GM12878 (cell line): ENCODE measurements at regions not wholly inside any gene's neighbourhood (a gene's known extent, or its start where the extent isn't known, plus 50 kb on each side); places are given as distances from the start of the nearest gene placed in this dataset.

Experiments used
- CREB1 ChIP-seq: IDR thresholded peaks from 2 replicates; pipeline ENCODE4 v1.6.1; 2012; ENCODE audit warnings: low read depth, mild to moderate bottlenecking, inconsistent platforms
- HDAC6 ChIP-seq: fragments of 200-600 bp; sonication (generic); IDR thresholded peaks from one replicate; pipeline ENCODE4 v1.8.0; 2017; ENCODE audit warnings: antibody characterized with exemption; ENCODE audit not compliant: unreplicated experiment
- NFIC ChIP-seq: IDR thresholded peaks from 2 replicates; pipeline ENCODE4 v1.6.1; 2012; ENCODE audit warnings: low read depth, mild to moderate bottlenecking, inconsistent platforms, low read length, moderate library complexity
- PBX3 ChIP-seq: IDR thresholded peaks from 2 replicates; pipeline ENCODE4 v1.6.1; 2011; ENCODE audit warnings: mild to moderate bottlenecking, low read depth, low read length, moderate library complexity; ENCODE audit not compliant: insufficient replicate concordance
- POLR2A ChIP-seq: IDR thresholded peaks from 2 replicates; pipeline ENCODE4 v1.6.1; 2011; ENCODE audit warnings: low read depth, mild to moderate bottlenecking, low read length
- TAF1 ChIP-seq: IDR thresholded peaks from 2 replicates; pipeline ENCODE4 v1.6.1; 2011; ENCODE audit warnings: mild to moderate bottlenecking, low read depth, low read length, borderline replicate concordance
- ZNF24 ChIP-seq: fragments of 450-650 bp; IDR thresholded peaks from 2 replicates; pipeline ENCODE4 v1.6.1; 2017; ENCODE audit warnings: antibody characterized with exemption, mild to moderate bottlenecking
- TF ChIP-seq, protein P1 (sequence below), 3 experiments: IDR thresholded peaks in 2 of 3; conservative IDR thresholded peaks in 1 of 3; 2 replicates each; pipeline ENCODE4 v1.5.1; 2011; ENCODE audit warnings: low read depth in 3 of 3, low read length in 3 of 3, mild to moderate bottlenecking in 3 of 3, control low read depth in 2 of 3, moderate library complexity in 2 of 3, inconsistent platforms in 1 of 3, mixed read lengths in 1 of 3; ENCODE audit not compliant: control insufficient read depth in 2 of 3, insufficient read depth in 1 of 3; ENCODE audit errors: extremely low read depth in 1 of 3

- no peak for TF ChIP-seq CREB1
- TF ChIP-seq, protein P1, sequence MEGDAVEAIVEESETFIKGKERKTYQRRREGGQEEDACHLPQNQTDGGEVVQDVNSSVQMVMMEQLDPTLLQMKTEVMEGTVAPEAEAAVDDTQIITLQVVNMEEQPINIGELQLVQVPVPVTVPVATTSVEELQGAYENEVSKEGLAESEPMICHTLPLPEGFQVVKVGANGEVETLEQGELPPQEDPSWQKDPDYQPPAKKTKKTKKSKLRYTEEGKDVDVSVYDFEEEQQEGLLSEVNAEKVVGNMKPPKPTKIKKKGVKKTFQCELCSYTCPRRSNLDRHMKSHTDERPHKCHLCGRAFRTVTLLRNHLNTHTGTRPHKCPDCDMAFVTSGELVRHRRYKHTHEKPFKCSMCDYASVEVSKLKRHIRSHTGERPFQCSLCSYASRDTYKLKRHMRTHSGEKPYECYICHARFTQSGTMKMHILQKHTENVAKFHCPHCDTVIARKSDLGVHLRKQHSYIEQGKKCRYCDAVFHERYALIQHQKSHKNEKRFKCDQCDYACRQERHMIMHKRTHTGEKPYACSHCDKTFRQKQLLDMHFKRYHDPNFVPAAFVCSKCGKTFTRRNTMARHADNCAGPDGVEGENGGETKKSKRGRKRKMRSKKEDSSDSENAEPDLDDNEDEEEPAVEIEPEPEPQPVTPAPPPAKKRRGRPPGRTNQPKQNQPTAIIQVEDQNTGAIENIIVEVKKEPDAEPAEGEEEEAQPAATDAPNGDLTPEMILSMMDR (IDR thresholded peaks at IDR 0.05 in 2 of 3, conservative IDR thresholded peaks at IDR 0.05 in 1 of 3; ENCODE audit: control insufficient read depth in 2 of 3, extremely low read depth in 1 of 3, insufficient read depth in 1 of 3, low read depth in 3 of 3, low read length in 3 of 3), result no peak
- no peak for TF ChIP-seq POLR2A
- TF ChIP-seq NFIC, result no peak
- no peak for TF ChIP-seq ZNF24
- TF ChIP-seq PBX3, result no peak
- no peak for TF ChIP-seq HDAC6
- TF ChIP-seq TAF1, result no peak
Observed at GRCh38 chr13:89783221-89783755, 1564.2 kb upstream of the MIR17HG start.
